Liver (tissue), 7 donors: ENCODE measurements at regions not wholly inside any gene's neighbourhood (a gene's known extent, or its start where the extent isn't known, plus 50 kb on each side); places are given as distances from the start of the nearest gene placed in this dataset.

ENCODE experiments used
- DNase-seq: peaks from one replicate; pipeline ENCODE4 v3.0.0-alpha.2; 2017; ENCODE audit warnings: low spot score
- H3K27ac ChIP-seq, 2 donors: one replicate each; pipeline ENCODE4 v1.7.0; 2013; ENCODE audit warnings: inconsistent platforms in 2 of 2, low read length in 2 of 2, control low read depth in 1 of 2, low read depth in 1 of 2, mild to moderate bottlenecking in 1 of 2
- H3K27me3 ChIP-seq, 4 donors: one replicate each; pipeline versions ENCODE4 v1.6.1 to v1.7.0; 2013; ENCODE audit warnings: low read length in 3 of 4, inconsistent platforms in 1 of 4, mild to moderate bottlenecking in 1 of 4, moderate library complexity in 1 of 4; ENCODE audit not compliant: control insufficient read depth in 4 of 4, insufficient read depth in 4 of 4
- H3K36me3 ChIP-seq, 4 donors: one replicate each; pipeline versions ENCODE4 v1.6.1 to v1.7.0; 2013; ENCODE audit warnings: low read length in 3 of 4, mild to moderate bottlenecking in 3 of 4, low read depth in 1 of 4, moderate library complexity in 1 of 4; ENCODE audit not compliant: control insufficient read depth in 4 of 4, insufficient read depth in 3 of 4
- H3K4me1 ChIP-seq, 4 donors: one replicate each; pipeline versions ENCODE4 v1.6.1 to v1.7.0; 2013; ENCODE audit warnings: low read length in 3 of 4, mild to moderate bottlenecking in 3 of 4, moderate library complexity in 1 of 4; ENCODE audit not compliant: control insufficient read depth in 4 of 4, insufficient read depth in 4 of 4
- H3K4me3 ChIP-seq, 3 donors: one replicate each; pipeline versions ENCODE4 v1.6.1 to v1.7.0; 2013; ENCODE audit warnings: low read length in 3 of 3, control low read depth in 1 of 3, low read depth in 1 of 3, mild to moderate bottlenecking in 1 of 3
- H3K9ac ChIP-seq, 2 donors: one replicate each; pipeline ENCODE4 v1.7.0; 2013; ENCODE audit warnings: low read length in 2 of 2, mild to moderate bottlenecking in 2 of 2, moderate library complexity in 2 of 2, control low read depth in 1 of 2, low read depth in 1 of 2
- H3K9me3 ChIP-seq, 4 donors: one replicate each; pipeline versions ENCODE4 v1.6.1 to v1.7.0; 2013; ENCODE audit warnings: low read length in 3 of 4; ENCODE audit not compliant: control insufficient read depth in 4 of 4
- EGR1 ChIP-seq, 2 donors: IDR thresholded peaks; 2 replicates each; pipeline ENCODE4 v1.6.1; 2016 to 2018; ENCODE audit warnings: antibody characterized with exemption in 2 of 2, low read depth in 2 of 2
- FOXA1 ChIP-seq: IDR thresholded peaks from 2 replicates; pipeline ENCODE4 v1.6.1; 2016; ENCODE audit warnings: antibody characterized with exemption
- FOXA2 ChIP-seq: IDR thresholded peaks from 2 replicates; pipeline ENCODE4 v1.6.1; 2016; ENCODE audit warnings: antibody characterized with exemption
- GABPA ChIP-seq, 2 donors: IDR thresholded peaks in 1 of 2; conservative IDR thresholded peaks in 1 of 2; 2 replicates each; pipeline ENCODE4 v1.6.1; 2016; ENCODE audit warnings: antibody characterized with exemption in 2 of 2, mild to moderate bottlenecking in 1 of 2, moderate library complexity in 1 of 2
- HNF4A ChIP-seq, 2 donors: conservative IDR thresholded peaks; 2 replicates each; pipeline ENCODE4 v1.6.1; 2016; ENCODE audit warnings: antibody characterized with exemption in 2 of 2, mild to moderate bottlenecking in 2 of 2
- HNF4G ChIP-seq: IDR thresholded peaks from 2 replicates; pipeline ENCODE4 v1.6.1; 2016; ENCODE audit warnings: antibody characterized with exemption
- JUND ChIP-seq, 2 donors: IDR thresholded peaks; 2 replicates each; pipeline ENCODE4 v1.6.1; 2016; ENCODE audit warnings: antibody characterized with exemption in 2 of 2
- MAX ChIP-seq: IDR thresholded peaks from 2 replicates; pipeline ENCODE4 v1.6.1; 2016; ENCODE audit warnings: antibody characterized with exemption
- NR2F2 ChIP-seq: IDR thresholded peaks from 2 replicates; pipeline ENCODE4 v1.6.1; 2016; ENCODE audit warnings: antibody characterized with exemption
- RAD21 ChIP-seq, 2 donors: IDR thresholded peaks; 2 replicates each; pipeline ENCODE4 v1.6.1; 2016; ENCODE audit warnings: antibody characterized with exemption in 2 of 2, mild to moderate bottlenecking in 2 of 2
- REST ChIP-seq: IDR thresholded peaks from 2 replicates; pipeline ENCODE4 v1.6.1; 2016; ENCODE audit warnings: antibody characterized with exemption, mild to moderate bottlenecking
- RXRA ChIP-seq, 2 donors: IDR thresholded peaks; 2 replicates each; pipeline ENCODE4 v1.6.1; 2017 to 2018; ENCODE audit warnings: antibody characterized with exemption in 2 of 2, mild to moderate bottlenecking in 1 of 2
- SP1 ChIP-seq: IDR thresholded peaks from 2 replicates; pipeline ENCODE4 v1.6.1; 2018; ENCODE audit warnings: antibody characterized with exemption, mild to moderate bottlenecking
- TAF1 ChIP-seq: conservative IDR thresholded peaks from 2 replicates; pipeline ENCODE4 v1.6.1; 2016; ENCODE audit warnings: antibody characterized with exemption, mild to moderate bottlenecking
- YY1 ChIP-seq: IDR thresholded peaks from 2 replicates; pipeline ENCODE4 v1.6.1; 2016; ENCODE audit warnings: antibody characterized with exemption, mild to moderate bottlenecking
- WGBS: extraction: QIAGEN DNeasy Blood & Tissue Kit; methylation state at CpG from one replicate; pipeline ENCODE4 v1.1.7; 2013; 5-methylcytosine and 5-hydroxymethylcytosine counted together
- TF ChIP-seq, protein P1 (sequence below): IDR thresholded peaks from 2 replicates; pipeline ENCODE4 v1.6.1; 2016; ENCODE audit warnings: antibody characterized with exemption
- donor health status: healthy.
- donor health status: healthy.
- donor health status: healthy.
- donor health status: healthy.

DNA sequence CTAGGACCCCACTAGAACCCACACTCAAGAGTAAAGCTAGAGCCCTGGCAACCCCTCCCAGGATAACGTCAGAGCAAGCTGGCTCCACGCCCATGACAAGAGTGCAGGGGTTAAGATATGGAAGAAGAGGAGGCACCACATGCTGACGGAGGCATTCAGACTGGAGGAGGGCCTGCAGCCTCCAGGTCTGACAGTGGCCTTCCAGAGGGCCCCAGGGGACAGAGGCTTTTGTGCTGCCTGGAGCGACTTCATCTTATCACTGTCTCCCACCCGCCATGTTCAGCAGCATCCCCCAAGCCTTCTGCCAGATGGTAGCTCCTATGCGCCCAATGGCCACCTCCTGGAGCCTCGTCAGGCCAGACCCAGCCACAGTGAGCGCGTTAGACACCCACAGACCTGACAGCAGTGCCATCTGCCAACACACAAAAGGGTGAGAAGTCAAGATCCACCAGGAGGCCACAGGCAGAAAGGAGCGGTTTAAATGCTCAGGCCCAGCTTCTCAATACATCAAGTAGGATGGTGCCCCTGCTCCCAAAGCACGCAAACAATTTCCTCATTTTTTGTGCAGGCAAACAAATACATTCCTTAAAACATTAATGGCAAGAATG, 65.8 kb downstream of the C5orf15 start:
- Histone ChIP-seq H3K36me3 (no peaks in the 10 kb centered on the region), H3K9ac (no peak overlapping the region), H3K4me1 (no peaks in the 10 kb centered on the region), H3K27me3 (no peaks in the 10 kb centered on the region), H3K27ac (no peak overlapping the region), H3K9me3 (no peaks in the 10 kb centered on the region), H3K4me3 (no peak overlapping the region)
- 88% methylated on average over 11 of the region's 11 CpGs for WGBS
- TF ChIP-seq RAD21 (IDR thresholded peaks at IDR 0.05) (no peak), FOXA2 (no peak), YY1 (no peak)
- peak; percentile 85 for DNase-seq

DNA sequence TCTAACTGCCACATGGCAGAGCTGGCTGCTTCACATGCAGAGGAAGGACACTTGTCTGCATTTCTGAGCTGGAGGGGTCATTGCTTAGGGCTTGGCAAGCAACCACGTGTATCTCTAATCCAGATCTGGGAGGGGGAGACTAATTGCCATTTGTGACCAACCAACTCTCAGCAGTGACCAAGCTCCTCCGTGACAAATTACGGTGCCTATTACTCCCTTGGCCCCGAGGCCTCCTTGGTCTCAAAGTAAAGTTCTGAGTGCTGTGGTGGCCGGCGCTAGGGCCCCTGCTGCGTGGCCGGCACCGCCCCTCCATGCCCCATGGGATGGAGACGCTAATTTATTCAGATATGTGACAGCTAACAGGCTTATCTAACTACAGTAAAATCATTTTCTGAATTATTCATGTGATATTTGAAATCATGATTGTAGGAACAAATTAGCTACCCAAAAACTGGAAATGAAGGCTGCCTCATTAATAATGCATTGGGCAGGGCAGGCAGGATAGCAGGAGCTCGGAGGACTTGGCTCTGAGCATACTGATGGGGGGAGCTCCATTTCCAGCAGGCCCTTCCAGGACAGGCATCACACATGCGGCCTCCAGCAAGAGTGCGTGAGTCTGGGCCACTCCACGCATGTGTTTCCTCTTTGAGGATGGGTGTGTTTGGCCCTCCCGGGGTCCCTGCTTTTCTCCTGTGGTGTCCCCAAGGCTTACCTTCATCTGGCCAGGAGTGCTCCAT, 67.7 kb downstream of the C5orf15 start:
- Histone ChIP-seq H3K4me1 (no peaks in the 10 kb centered on the region), H3K9me3 (no peaks in the 10 kb centered on the region), H3K9ac (no peak overlapping the region), H3K36me3 (no peaks in the 10 kb centered on the region), H3K4me3 (no peak overlapping the region), H3K27ac (no peak overlapping the region), H3K27me3 (no peaks in the 10 kb centered on the region)
- TF ChIP-seq JUND (IDR thresholded peaks at IDR 0.05) (no peak), MAX (no peak), FOXA1 (no peak), EGR1 (IDR thresholded peaks at IDR 0.05; ENCODE audit: low read depth in 2 of 2) (no peak), NR2F2 (no peak), REST (no peak), HNF4A (conservative IDR thresholded peaks at IDR 0.05) (no peak), YY1 (no peak), HNF4G (no peak), TAF1 (no peak), FOXA2 (no peak), SP1 (no peak), RXRA (IDR thresholded peaks at IDR 0.05) (no peak), GABPA (IDR thresholded peaks at IDR 0.05 in 1 of 2, conservative IDR thresholded peaks at IDR 0.05 in 1 of 2) (no peak), RAD21 (IDR thresholded peaks at IDR 0.05) (no peak)
- TF ChIP-seq, protein P1, sequence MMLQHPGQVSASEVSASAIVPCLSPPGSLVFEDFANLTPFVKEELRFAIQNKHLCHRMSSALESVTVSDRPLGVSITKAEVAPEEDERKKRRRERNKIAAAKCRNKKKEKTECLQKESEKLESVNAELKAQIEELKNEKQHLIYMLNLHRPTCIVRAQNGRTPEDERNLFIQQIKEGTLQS = no peak
- no peak for DNase-seq
- 93% methylated on average over 15 of the region's 15 CpGs for WGBS
